Gastroesophageal sphincter (tissue), 3 donors: ENCODE measurements at regions not wholly inside any gene's neighbourhood (a gene's known extent, or its start where the extent isn't known, plus 50 kb on each side); places are given as distances from the start of the nearest gene placed in this dataset.

Experiments
- EP300 ChIP-seq: sonication (generic); formaldehyde crosslinking; IDR thresholded peaks from one replicate; pipeline ENCODE4 v1.6.1; 2017; ENCODE audit warnings: antibody characterized with exemption, mild to moderate bottlenecking
- TF ChIP-seq, protein P1 (sequence below), 4 experiments: fragments of 200-600 bp in 2 of 4; fragments of 450-650 bp in 2 of 4; sonication (generic) in 1 of 4; IDR thresholded peaks; one replicate each; pipeline ENCODE4 v1.5.1; 2017 to 2019; ENCODE audit warnings: antibody characterized with exemption in 4 of 4, mild to moderate bottlenecking in 2 of 4, moderate library complexity in 2 of 4

DNA sequence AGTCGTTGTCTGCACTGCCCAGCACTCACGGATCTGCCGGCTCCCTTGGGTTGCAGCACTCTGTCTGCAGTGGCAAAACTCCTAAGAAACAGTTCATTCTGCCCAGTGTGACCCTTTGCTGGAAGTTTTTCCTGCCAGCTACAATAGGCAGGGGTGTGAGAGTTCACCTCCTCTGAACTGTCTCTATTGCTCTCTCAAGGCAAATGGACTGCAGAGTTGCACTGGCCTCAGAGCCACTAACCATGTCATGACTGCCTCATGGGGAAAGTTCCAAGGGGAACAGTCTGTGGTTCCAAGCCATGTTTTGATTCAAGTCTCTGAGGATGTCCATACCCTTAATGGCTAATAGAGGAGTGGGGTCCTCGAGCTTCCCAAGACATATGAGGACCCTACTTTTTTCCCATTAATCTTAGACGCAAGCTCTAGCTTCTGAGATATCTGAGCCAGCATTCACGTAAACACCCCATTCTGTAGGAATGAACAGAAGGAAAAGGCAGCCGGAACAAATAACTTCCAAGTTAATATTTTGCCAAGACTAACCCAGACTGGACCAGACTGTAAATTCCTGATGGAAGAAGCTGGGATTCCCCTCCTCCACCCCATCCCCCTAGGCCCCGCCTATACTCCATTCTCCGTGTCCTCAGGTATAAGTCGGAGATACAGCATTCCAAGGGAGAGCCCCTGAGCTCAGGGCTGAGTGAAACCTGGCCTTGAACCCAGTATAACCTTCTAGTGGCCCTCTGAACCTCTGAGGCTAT is 93.8 kb upstream of the AKT3 start:
- TF ChIP-seq, protein P1, sequence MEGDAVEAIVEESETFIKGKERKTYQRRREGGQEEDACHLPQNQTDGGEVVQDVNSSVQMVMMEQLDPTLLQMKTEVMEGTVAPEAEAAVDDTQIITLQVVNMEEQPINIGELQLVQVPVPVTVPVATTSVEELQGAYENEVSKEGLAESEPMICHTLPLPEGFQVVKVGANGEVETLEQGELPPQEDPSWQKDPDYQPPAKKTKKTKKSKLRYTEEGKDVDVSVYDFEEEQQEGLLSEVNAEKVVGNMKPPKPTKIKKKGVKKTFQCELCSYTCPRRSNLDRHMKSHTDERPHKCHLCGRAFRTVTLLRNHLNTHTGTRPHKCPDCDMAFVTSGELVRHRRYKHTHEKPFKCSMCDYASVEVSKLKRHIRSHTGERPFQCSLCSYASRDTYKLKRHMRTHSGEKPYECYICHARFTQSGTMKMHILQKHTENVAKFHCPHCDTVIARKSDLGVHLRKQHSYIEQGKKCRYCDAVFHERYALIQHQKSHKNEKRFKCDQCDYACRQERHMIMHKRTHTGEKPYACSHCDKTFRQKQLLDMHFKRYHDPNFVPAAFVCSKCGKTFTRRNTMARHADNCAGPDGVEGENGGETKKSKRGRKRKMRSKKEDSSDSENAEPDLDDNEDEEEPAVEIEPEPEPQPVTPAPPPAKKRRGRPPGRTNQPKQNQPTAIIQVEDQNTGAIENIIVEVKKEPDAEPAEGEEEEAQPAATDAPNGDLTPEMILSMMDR (IDR thresholded peaks at IDR 0.05) = no peak
- no peak for TF ChIP-seq EP300
